ENCODE measurements at regions not wholly inside any gene's neighbourhood (a gene's known extent, or its start where the extent isn't known, plus 50 kb on each side); places are given as distances from the start of the nearest gene placed in this dataset.

- Histone ChIP-seq H3K36me3 (ENCODE audit: insufficient read depth in 1 of 2, low read depth in 1 of 2) (no peaks in the 10 kb centered on the region), H3K4me1 (no peaks in the 10 kb centered on the region), H3K9me3 (no peaks in the 10 kb centered on the region), H3K4me3 (no peak overlapping the region), H3K27ac (no peak overlapping the region), H3K27me3 (ENCODE audit: insufficient read depth in 3 of 3, low read length in 2 of 3) (peaks cover 0 to 6% (median 0%) of the 10 kb centered on the region in 3 donors)
- intact Hi-C loops (cut with DNase I), result loop anchor here in 1 of 2 donors (10.0 kb wide), 1 partner anchor 127 kb away; no protein-coding TSS in a partner anchor
- ATAC-seq (peak in 2 of 4 donors; percentile 41 to 43), DNase-seq (no peak)
- 70 to 89% (median 70%) methylated on average over 4 of the region's 4 CpGs for WGBS, 3 donors
- no peak for TF ChIP-seq CTCF (IDR thresholded peaks at IDR 0.05)
Measured at GRCh38 chr1:13951793-13952751, 252.1 kb downstream of the PRDM2 start.

GRCh38 chr1:13952985-13953384, 253.0 kb downstream of the PRDM2 start:
- no peaks in the 10 kb centered on the region for H3K4me1 ChIP-seq
- no peak for TF ChIP-seq CTCF (IDR thresholded peaks at IDR 0.05)
- H3K9me3 ChIP-seq, result no peaks in the 10 kb centered on the region
- ATAC-seq (no peak), DNase-seq (no peak)
- 84 to 88% (median 86%) methylated on average over 5 of the region's 5 CpGs for WGBS, 3 donors
- H3K27me3 ChIP-seq (ENCODE audit: insufficient read depth in 3 of 3, low read length in 2 of 3), result peaks cover 0 to 6% (median 0%) of the 10 kb centered on the region in 3 donors
- no peak overlapping the region for H3K4me3 ChIP-seq
- H3K36me3 ChIP-seq (ENCODE audit: insufficient read depth in 1 of 2, low read depth in 1 of 2), result no peaks in the 10 kb centered on the region
- intact Hi-C loops (cut with DNase I), result loop anchor here in 1 of 2 donors (10.0 kb wide), 1 partner anchor 128 kb away; no protein-coding TSS in a partner anchor
- H3K27ac ChIP-seq, result no peak overlapping the region

GRCh38 chr1:13956393-13956792, 256.4 kb downstream of the PRDM2 start:
- intact Hi-C loops (cut with DNase I), result loop anchor here in 1 of 2 donors (10.0 kb wide), 1 partner anchor 132 kb away; no protein-coding TSS in a partner anchor
- H3K4me1 ChIP-seq, result no peaks in the 10 kb centered on the region
- no peaks in the 10 kb centered on the region for H3K36me3 ChIP-seq (ENCODE audit: insufficient read depth in 1 of 2, low read depth in 1 of 2)
- DNase-seq (no peak), ATAC-seq (no peak)
- no peak for TF ChIP-seq CTCF (IDR thresholded peaks at IDR 0.05)
- no peaks in the 10 kb centered on the region for H3K27me3 ChIP-seq (ENCODE audit: insufficient read depth in 3 of 3, low read length in 2 of 3)
- no peaks in the 10 kb centered on the region for H3K9me3 ChIP-seq
- H3K4me3 ChIP-seq, result no peak overlapping the region
- 53 to 57% (median 54%) methylated on average over 4 of the region's 4 CpGs for WGBS, 3 donors
- H3K27ac ChIP-seq, result no peak overlapping the region

GRCh38 chr1:13960375-13960987, 260.5 kb downstream of the PRDM2 start:
- DNase-seq (peak; percentile 64 to 79), ATAC-seq (peak; percentile 70 to 90 (median 77))
- WGBS, 3 donors, result 9 to 14% (median 10%) methylated on average over 12 of the region's 12 CpGs
- intact Hi-C loops (cut with DNase I), result loop anchor here (1.0 to 10.0 kb wide), 4 partner anchors 126 to 1084 kb away; no protein-coding TSS in a partner anchor
- H3K36me3 ChIP-seq (ENCODE audit: insufficient read depth in 1 of 2, low read depth in 1 of 2), result no peaks in the 10 kb centered on the region
- peak; percentile 94 for TF ChIP-seq CTCF (IDR thresholded peaks at IDR 0.05)
- no peak overlapping the region for H3K4me3 ChIP-seq
- no peaks in the 10 kb centered on the region for H3K4me1 ChIP-seq
- peaks cover 0 to 13% (median 5%) of the 10 kb centered on the region in 3 donors for H3K27me3 ChIP-seq (ENCODE audit: insufficient read depth in 3 of 3, low read length in 2 of 3)
- H3K9me3 ChIP-seq, result no peaks in the 10 kb centered on the region
- no peak overlapping the region for H3K27ac ChIP-seq

All from psoas muscle (tissue), 7 donors.